ENCODE measurements at regions not wholly inside any gene's neighbourhood (a gene's known extent, or its start where the extent isn't known, plus 50 kb on each side); places are given as distances from the start of the nearest gene placed in this dataset.

- FAIRE-seq, result no peak
- no peak for TF ChIP-seq TAF1 (IDR thresholded peaks at IDR 0.05; ENCODE audit: borderline replicate concordance, low read depth, low read length)
- no peak for TF ChIP-seq POLR2A (IDR thresholded peaks at IDR 0.05; ENCODE audit: low read depth, low read length)
- TF ChIP-seq POLR2AphosphoS5 (IDR thresholded peaks at IDR 0.05; ENCODE audit: low read depth, low read length), result no peak
These were observed 330.8 kb upstream of the SEMA6D start for GRCh38 chr15:47386459-47386858.

GRCh38 chr15:47388299-47388698 is 329.0 kb upstream of the SEMA6D start:
- TF ChIP-seq POLR2A (IDR thresholded peaks at IDR 0.05; ENCODE audit: low read depth, low read length) (no peak), POLR2AphosphoS5 (IDR thresholded peaks at IDR 0.05; ENCODE audit: low read depth, low read length) (no peak), TAF1 (IDR thresholded peaks at IDR 0.05; ENCODE audit: borderline replicate concordance, low read depth, low read length) (no peak)
- FAIRE-seq, result no peak
- no peak for DNase-seq (ENCODE audit: insufficient read length)

More at GRCh38 chr15:47386459-47386858, 330.8 kb upstream of the SEMA6D start:
- DNase-seq (ENCODE audit: insufficient read length), result no peak

- no peak for FAIRE-seq
- TF ChIP-seq TAF1 (IDR thresholded peaks at IDR 0.05; ENCODE audit: borderline replicate concordance, low read depth, low read length) (no peak), POLR2AphosphoS5 (IDR thresholded peaks at IDR 0.05; ENCODE audit: low read depth, low read length) (no peak), POLR2A (IDR thresholded peaks at IDR 0.05; ENCODE audit: low read depth, low read length) (no peak)
- no peak for DNase-seq (ENCODE audit: insufficient read length)
These were observed 327.0 kb upstream of the SEMA6D start for GRCh38 chr15:47390208-47390765.

- no peak for FAIRE-seq
These were observed 323.0 kb upstream of the SEMA6D start for GRCh38 chr15:47394286-47394809.

GRCh38 chr15:47395076-47395475 is 322.2 kb upstream of the SEMA6D start:
- FAIRE-seq (no peak), DNase-seq (ENCODE audit: insufficient read length) (no peak)
- TF ChIP-seq TAF1 (IDR thresholded peaks at IDR 0.05; ENCODE audit: borderline replicate concordance, low read depth, low read length), result no peak
- TF ChIP-seq POLR2AphosphoS5 (IDR thresholded peaks at IDR 0.05; ENCODE audit: low read depth, low read length), result no peak
- TF ChIP-seq POLR2A (IDR thresholded peaks at IDR 0.05; ENCODE audit: low read depth, low read length), result no peak

More at GRCh38 chr15:47394286-47394809, 323.0 kb upstream of the SEMA6D start:
- TF ChIP-seq POLR2AphosphoS5 (IDR thresholded peaks at IDR 0.05; ENCODE audit: low read depth, low read length) (no peak), POLR2A (IDR thresholded peaks at IDR 0.05; ENCODE audit: low read depth, low read length) (no peak), TAF1 (IDR thresholded peaks at IDR 0.05; ENCODE audit: borderline replicate concordance, low read depth, low read length) (no peak)
- no peak for DNase-seq (ENCODE audit: insufficient read length)

GRCh38 chr15:47397655-47398054 is 319.6 kb upstream of the SEMA6D start:
- TF ChIP-seq POLR2A (IDR thresholded peaks at IDR 0.05; ENCODE audit: low read depth, low read length) (no peak), TAF1 (IDR thresholded peaks at IDR 0.05; ENCODE audit: borderline replicate concordance, low read depth, low read length) (no peak), POLR2AphosphoS5 (IDR thresholded peaks at IDR 0.05; ENCODE audit: low read depth, low read length) (no peak)
- DNase-seq (ENCODE audit: insufficient read length), result no peak
- FAIRE-seq, result no peak

- FAIRE-seq, result no peak
- DNase-seq (ENCODE audit: insufficient read length), result no peak
- no peak for TF ChIP-seq POLR2AphosphoS5 (IDR thresholded peaks at IDR 0.05; ENCODE audit: low read depth, low read length)
- TF ChIP-seq TAF1 (IDR thresholded peaks at IDR 0.05; ENCODE audit: borderline replicate concordance, low read depth, low read length), result no peak
- no peak for TF ChIP-seq POLR2A (IDR thresholded peaks at IDR 0.05; ENCODE audit: low read depth, low read length)
These were observed 319.2 kb upstream of the SEMA6D start for GRCh38 chr15:47398132-47398531.

- FAIRE-seq (no peak), DNase-seq (ENCODE audit: insufficient read length) (no peak)
- TF ChIP-seq POLR2A (IDR thresholded peaks at IDR 0.05; ENCODE audit: low read depth, low read length) (no peak), POLR2AphosphoS5 (IDR thresholded peaks at IDR 0.05; ENCODE audit: low read depth, low read length) (no peak), TAF1 (IDR thresholded peaks at IDR 0.05; ENCODE audit: borderline replicate concordance, low read depth, low read length) (no peak)
These were observed 318.7 kb upstream of the SEMA6D start for GRCh38 chr15:47398594-47398993.

- DNase-seq (ENCODE audit: insufficient read length), result no peak
- no peak for TF ChIP-seq POLR2A (IDR thresholded peaks at IDR 0.05; ENCODE audit: low read depth, low read length)
- no peak for TF ChIP-seq TAF1 (IDR thresholded peaks at IDR 0.05; ENCODE audit: borderline replicate concordance, low read depth, low read length)
- TF ChIP-seq POLR2AphosphoS5 (IDR thresholded peaks at IDR 0.05; ENCODE audit: low read depth, low read length), result no peak
- no peak for FAIRE-seq
These were observed 318.2 kb upstream of the SEMA6D start for GRCh38 chr15:47399100-47399499.

- FAIRE-seq, result no peak
- TF ChIP-seq POLR2AphosphoS5 (IDR thresholded peaks at IDR 0.05; ENCODE audit: low read depth, low read length) (no peak), POLR2A (IDR thresholded peaks at IDR 0.05; ENCODE audit: low read depth, low read length) (no peak), TAF1 (IDR thresholded peaks at IDR 0.05; ENCODE audit: borderline replicate concordance, low read depth, low read length) (no peak)
- DNase-seq (ENCODE audit: insufficient read length), result no peak
These were observed 316.7 kb upstream of the SEMA6D start for GRCh38 chr15:47400603-47401002.

- TF ChIP-seq TAF1 (IDR thresholded peaks at IDR 0.05; ENCODE audit: borderline replicate concordance, low read depth, low read length), result no peak
- TF ChIP-seq POLR2AphosphoS5 (IDR thresholded peaks at IDR 0.05; ENCODE audit: low read depth, low read length), result no peak
- no peak for TF ChIP-seq POLR2A (IDR thresholded peaks at IDR 0.05; ENCODE audit: low read depth, low read length)
- DNase-seq (ENCODE audit: insufficient read length) (no peak), FAIRE-seq (no peak)
These were observed 315.9 kb upstream of the SEMA6D start for GRCh38 chr15:47401427-47401826.

- TF ChIP-seq TAF1 (IDR thresholded peaks at IDR 0.05; ENCODE audit: borderline replicate concordance, low read depth, low read length) (no peak), POLR2A (IDR thresholded peaks at IDR 0.05; ENCODE audit: low read depth, low read length) (no peak), POLR2AphosphoS5 (IDR thresholded peaks at IDR 0.05; ENCODE audit: low read depth, low read length) (no peak)
- FAIRE-seq (no peak), DNase-seq (ENCODE audit: insufficient read length) (no peak)
These were observed 314.5 kb upstream of the SEMA6D start for GRCh38 chr15:47402829-47403228.

All from GM12892 (cell line).